CD4-positive, alpha-beta T cell treated with Interleukin-15 for 1 hour (primary cell): ENCODE measurements at regions not wholly inside any gene's neighbourhood (a gene's known extent, or its start where the extent isn't known, plus 50 kb on each side); places are given as distances from the start of the nearest gene placed in this dataset.
"Not testable (repeated sequence)": the region's sequence is repeated elsewhere in the genome, so short reads cannot be mapped to it uniquely, and the experiment has no call there.

Experiments
- DNase-seq: peaks from one replicate; pipeline ENCODE4 v3.0.0-alpha.2; 2020

- DNase-seq: no peak
Observed at GRCh38 chr5:138647261-138647788, 72.1 kb upstream of the HSPA9 start.

- DNase-seq: no peak
Observed at GRCh38 chr5:138646671-138647070, 71.5 kb upstream of the HSPA9 start.

GRCh38 chr5:138645778-138646575, 70.8 kb upstream of the HSPA9 start:
- no peak for DNase-seq

- no peak for DNase-seq
Observed at GRCh38 chr5:138643040-138643791, 68.0 kb upstream of the HSPA9 start.

GRCh38 chr5:138641547-138642298, 66.5 kb upstream of the HSPA9 start:
- DNase-seq: peak; percentile 44

GRCh38 chr5:138640646-138641254, 65.5 kb upstream of the HSPA9 start:
- no peak for DNase-seq

- no peak for DNase-seq
Observed at GRCh38 chr5:138640138-138640537, 64.9 kb upstream of the HSPA9 start.

GRCh38 chr5:138639326-138639725, 64.1 kb upstream of the HSPA9 start:
- no peak for DNase-seq

GRCh38 chr5:138637256-138637655, 62.1 kb upstream of the HSPA9 start:
- DNase-seq: no peak

GRCh38 chr5:138636398-138636944, 61.3 kb upstream of the HSPA9 start:
- DNase-seq: no peak

GRCh38 chr5:138635708-138636107, 60.5 kb upstream of the HSPA9 start:
- no peak for DNase-seq

GRCh38 chr5:138635265-138635664, 60.1 kb upstream of the HSPA9 start:
- no peak for DNase-seq

GRCh38 chr5:138634804-138635203, 59.6 kb upstream of the HSPA9 start:
- DNase-seq: not testable (repeated sequence)

GRCh38 chr5:138632900-138633489, 57.8 kb upstream of the HSPA9 start:
- peak; percentile 65 for DNase-seq

- DNase-seq: no peak
Observed at GRCh38 chr5:138631096-138631928, 56.1 kb upstream of the HSPA9 start.

- DNase-seq: no peak
Observed at GRCh38 chr5:138629392-138629791, 54.2 kb upstream of the HSPA9 start.

- no peak for DNase-seq
Observed at GRCh38 chr5:138626333-138626944, 51.2 kb upstream of the HSPA9 start.

GRCh38 chr5:138625134-138625533, 49.9 kb upstream of the HSPA9 start:
- DNase-seq: no peak
